SK-N-SH (cell line): ENCODE measurements at regions not wholly inside any gene's neighbourhood (a gene's known extent, or its start where the extent isn't known, plus 50 kb on each side); places are given as distances from the start of the nearest gene placed in this dataset.

Source experiments
- TF ChIP-seq, protein P1 (sequence below): IDR thresholded peaks from 2 replicates; pipeline ENCODE4 v1.4.0; 2012; ENCODE audit warnings: low read depth
- TF ChIP-seq, protein P2 (sequence below): fragments of 200-600 bp; sonication (generic); IDR thresholded peaks from 2 replicates; pipeline ENCODE4 v1.6.1; 2017; ENCODE audit warnings: antibody characterized with exemption, mild to moderate bottlenecking, moderate library complexity

DNA sequence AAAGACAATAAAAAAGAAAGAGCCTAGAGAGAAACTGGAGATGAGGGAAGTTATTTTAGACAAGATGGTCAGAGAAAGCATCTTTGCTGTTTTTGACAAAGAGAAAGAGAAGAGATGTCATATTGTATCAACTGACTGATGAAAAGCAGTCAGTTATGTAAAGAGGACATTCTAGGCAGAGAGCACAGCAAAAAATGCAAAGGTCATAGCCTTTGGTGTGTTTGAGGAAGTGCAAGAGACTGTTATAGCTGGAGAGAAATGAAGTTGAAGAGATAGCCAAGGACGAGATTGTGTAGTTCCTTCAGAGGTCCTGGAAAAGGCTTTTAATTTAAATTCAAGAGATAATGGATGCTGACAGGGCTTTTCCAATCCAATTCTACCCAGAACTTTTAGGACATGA is 342.4 kb downstream of the RASEF start:
- TF ChIP-seq, protein P1, sequence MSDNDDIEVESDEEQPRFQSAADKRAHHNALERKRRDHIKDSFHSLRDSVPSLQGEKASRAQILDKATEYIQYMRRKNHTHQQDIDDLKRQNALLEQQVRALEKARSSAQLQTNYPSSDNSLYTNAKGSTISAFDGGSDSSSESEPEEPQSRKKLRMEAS, result no peak
- TF ChIP-seq, protein P2, sequence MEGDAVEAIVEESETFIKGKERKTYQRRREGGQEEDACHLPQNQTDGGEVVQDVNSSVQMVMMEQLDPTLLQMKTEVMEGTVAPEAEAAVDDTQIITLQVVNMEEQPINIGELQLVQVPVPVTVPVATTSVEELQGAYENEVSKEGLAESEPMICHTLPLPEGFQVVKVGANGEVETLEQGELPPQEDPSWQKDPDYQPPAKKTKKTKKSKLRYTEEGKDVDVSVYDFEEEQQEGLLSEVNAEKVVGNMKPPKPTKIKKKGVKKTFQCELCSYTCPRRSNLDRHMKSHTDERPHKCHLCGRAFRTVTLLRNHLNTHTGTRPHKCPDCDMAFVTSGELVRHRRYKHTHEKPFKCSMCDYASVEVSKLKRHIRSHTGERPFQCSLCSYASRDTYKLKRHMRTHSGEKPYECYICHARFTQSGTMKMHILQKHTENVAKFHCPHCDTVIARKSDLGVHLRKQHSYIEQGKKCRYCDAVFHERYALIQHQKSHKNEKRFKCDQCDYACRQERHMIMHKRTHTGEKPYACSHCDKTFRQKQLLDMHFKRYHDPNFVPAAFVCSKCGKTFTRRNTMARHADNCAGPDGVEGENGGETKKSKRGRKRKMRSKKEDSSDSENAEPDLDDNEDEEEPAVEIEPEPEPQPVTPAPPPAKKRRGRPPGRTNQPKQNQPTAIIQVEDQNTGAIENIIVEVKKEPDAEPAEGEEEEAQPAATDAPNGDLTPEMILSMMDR, result no peak
